Type B pancreatic cell (in vitro differentiated cells): ENCODE measurements at regions not wholly inside any gene's neighbourhood (a gene's known extent, or its start where the extent isn't known, plus 50 kb on each side); places are given as distances from the start of the nearest gene placed in this dataset.

Experiments used
- DNase-seq: peaks from one replicate; pipeline ENCODE4 v3.0.0; 2021; ENCODE audit warnings: mixed read lengths; ENCODE audit not compliant: unreplicated experiment; ENCODE audit errors: extremely low spot score
- H3K27ac Mint-ChIP-seq: 2 replicates; pipeline ENCODE4 v1.8.0; 2021; ENCODE audit warnings: mild to moderate bottlenecking, mixed read lengths
- H3K27me3 Mint-ChIP-seq: 2 replicates; pipeline ENCODE4 v1.8.0; 2021; ENCODE audit warnings: mixed read lengths
- H3K36me3 Mint-ChIP-seq: 2 replicates; pipeline ENCODE4 v1.8.0; 2021; ENCODE audit warnings: mixed read lengths
- H3K4me1 Mint-ChIP-seq: one replicate; pipeline ENCODE4 v1.8.0; 2021; ENCODE audit warnings: mixed read lengths; ENCODE audit not compliant: unreplicated experiment
- H3K4me3 Mint-ChIP-seq: 2 replicates; pipeline ENCODE4 v1.8.0; 2021; ENCODE audit warnings: mild to moderate bottlenecking, mixed read lengths
- H3K9me3 Mint-ChIP-seq: 2 replicates; pipeline ENCODE4 v1.8.0; 2021; ENCODE audit warnings: mixed read lengths
- CTCF ChIP-seq: fragments of 200-600 bp; sonication (generic); conservative IDR thresholded peaks from 2 replicates; pipeline ENCODE4 v1.5.0; 2021; ENCODE audit warnings: antibody characterized with exemption, mild to moderate bottlenecking

- no peaks in the 10 kb centered on the region for H3K27me3 Mint-ChIP-seq
- H3K4me3 Mint-ChIP-seq = no peak overlapping the region
- TF ChIP-seq CTCF = no peak
- H3K9me3 Mint-ChIP-seq = peaks cover 1% of the 10 kb centered on the region
- H3K4me1 Mint-ChIP-seq = no peaks in the 10 kb centered on the region
- DNase-seq = no peak
- H3K27ac Mint-ChIP-seq = no peak overlapping the region
- H3K36me3 Mint-ChIP-seq = no peaks in the 10 kb centered on the region
Measured at GRCh38 chr6:115830895-115831294, 229.8 kb downstream of the FRK start.

DNA sequence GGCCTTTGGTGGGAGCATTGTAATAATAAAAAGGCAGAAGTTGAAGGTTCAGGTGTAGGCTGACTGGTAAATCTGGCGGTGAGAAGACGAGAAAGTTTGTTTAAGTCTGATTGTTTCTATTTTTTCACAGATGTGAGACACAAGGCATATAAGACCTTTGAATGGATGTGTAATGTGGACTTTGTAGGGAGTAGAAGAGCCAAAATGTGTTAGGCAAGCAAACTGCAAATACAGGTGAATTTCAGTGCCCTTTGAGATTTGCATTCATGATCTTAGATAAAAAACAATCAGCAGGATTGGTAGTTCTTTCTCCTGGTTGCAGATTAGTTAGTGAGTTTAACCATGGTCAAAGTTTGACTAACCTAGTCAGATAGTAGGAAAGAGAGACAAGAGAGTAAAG, 238.9 kb downstream of the FRK start:
- Mint-ChIP-seq H3K4me1 (peaks cover 8% of the 10 kb centered on the region), H3K4me3 (no peak overlapping the region), H3K27me3 (no peaks in the 10 kb centered on the region), H3K9me3 (peaks cover 20% of the 10 kb centered on the region), H3K36me3 (no peaks in the 10 kb centered on the region), H3K27ac (no peak overlapping the region)
- no peak for DNase-seq
- no peak for TF ChIP-seq CTCF

DNA sequence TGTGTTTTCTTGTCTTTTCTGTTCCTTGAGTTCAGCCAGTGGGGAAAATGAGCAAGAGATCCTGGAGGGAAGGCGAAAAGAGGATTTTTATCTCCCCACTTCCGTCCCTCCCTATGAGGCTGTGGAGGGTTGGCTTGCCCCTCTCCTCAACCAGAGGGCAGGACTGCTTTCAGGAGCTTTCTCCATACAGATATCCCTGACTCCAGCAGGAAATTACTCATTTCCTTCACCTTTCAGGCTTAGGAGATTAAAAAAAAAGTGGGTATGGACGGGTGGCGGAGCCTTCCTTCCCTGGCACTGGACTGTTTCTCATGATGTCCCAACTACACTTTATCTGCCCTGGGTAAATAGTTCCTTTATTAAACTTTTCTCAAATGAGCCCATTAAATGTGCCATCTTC, 241.2 kb downstream of the FRK start:
- Mint-ChIP-seq H3K4me3 (no peak overlapping the region), H3K27ac (no peak overlapping the region), H3K36me3 (no peaks in the 10 kb centered on the region), H3K9me3 (peaks cover 20% of the 10 kb centered on the region), H3K27me3 (no peaks in the 10 kb centered on the region), H3K4me1 (peaks cover 9% of the 10 kb centered on the region)
- no peak for DNase-seq
- TF ChIP-seq CTCF = no peak

DNA sequence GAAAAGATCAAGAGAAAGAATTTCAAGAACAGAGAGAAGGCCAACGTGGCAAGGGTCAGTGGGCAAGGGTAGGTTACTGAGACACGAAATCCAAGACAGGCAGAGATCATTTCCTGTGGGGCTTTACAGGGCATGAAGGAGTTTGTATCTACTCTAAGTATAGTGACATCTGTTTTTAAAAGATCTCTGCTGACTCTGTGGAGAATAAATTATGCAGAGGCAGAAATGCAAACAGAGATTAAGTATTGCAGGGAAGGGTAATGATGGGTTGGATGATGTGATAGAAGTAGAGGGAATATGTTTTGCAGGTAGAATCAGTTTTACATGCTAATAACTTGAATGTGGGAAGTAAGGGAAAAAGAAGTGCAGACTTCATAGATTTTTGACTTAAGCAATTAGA, 243.5 kb downstream of the FRK start:
- TF ChIP-seq CTCF = no peak
- Mint-ChIP-seq H3K4me1 (peaks cover 9% of the 10 kb centered on the region), H3K9me3 (peaks cover 19% of the 10 kb centered on the region), H3K27me3 (no peaks in the 10 kb centered on the region), H3K36me3 (no peaks in the 10 kb centered on the region), H3K27ac (no peak overlapping the region), H3K4me3 (no peak overlapping the region)
- DNase-seq = no peak

DNA sequence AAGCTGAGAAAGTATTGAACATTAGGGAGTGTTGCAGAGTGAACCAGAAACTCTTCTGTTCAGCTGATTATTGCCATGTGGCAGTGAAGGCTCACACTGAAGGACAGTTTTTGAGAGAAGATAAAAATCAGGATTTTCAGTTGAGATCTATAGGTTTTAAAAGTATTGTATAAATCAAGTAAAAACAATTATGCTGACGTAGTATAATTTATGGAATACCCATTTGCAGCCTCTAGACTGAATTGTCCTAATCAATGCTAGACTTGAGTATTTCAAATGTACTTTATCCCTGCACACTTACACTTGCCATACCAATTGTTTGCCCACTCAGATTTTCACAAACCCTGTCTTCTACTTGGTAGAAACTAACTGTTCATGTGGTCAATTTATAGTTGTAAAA, 245.8 kb downstream of the FRK start:
- Mint-ChIP-seq H3K27me3 (no peaks in the 10 kb centered on the region), H3K36me3 (no peaks in the 10 kb centered on the region)

More for the DNA sequence above, 245.8 kb downstream of the FRK start:
- H3K27ac Mint-ChIP-seq = no peak overlapping the region
- H3K4me1 Mint-ChIP-seq = peaks cover 9% of the 10 kb centered on the region
- DNase-seq = no peak
- H3K4me3 Mint-ChIP-seq = no peak overlapping the region
- peaks cover 10% of the 10 kb centered on the region for H3K9me3 Mint-ChIP-seq
- TF ChIP-seq CTCF = no peak
